HG03064 (cell line): ENCODE measurements at regions not wholly inside any gene's neighbourhood (a gene's known extent, or its start where the extent isn't known, plus 50 kb on each side); places are given as distances from the start of the nearest gene placed in this dataset.

Experiments used
- ATAC-seq: cut with Tn5 transposase; IDR thresholded peaks from one replicate; pipeline ENCODE4 v1.9.1; 2021; ENCODE audit warnings: low read depth; ENCODE audit not compliant: unreplicated experiment

GRCh38 chr10:78846071-78846470 lies 222.7 kb upstream of the ZMIZ1 start:
- ATAC-seq, result no peak

- no peak for ATAC-seq
Measured at GRCh38 chr10:78846760-78847159, 222.0 kb upstream of the ZMIZ1 start.

GRCh38 chr10:78847485-78847884 lies 221.3 kb upstream of the ZMIZ1 start:
- ATAC-seq, result no peak

- no peak for ATAC-seq
Measured at GRCh38 chr10:78849115-78849514, 219.7 kb upstream of the ZMIZ1 start.

- ATAC-seq, result no peak
Measured at GRCh38 chr10:78849731-78850130, 219.0 kb upstream of the ZMIZ1 start.

GRCh38 chr10:78850644-78851435 lies 217.9 kb upstream of the ZMIZ1 start:
- no peak for ATAC-seq

- no peak for ATAC-seq
Measured at GRCh38 chr10:78851647-78852046, 217.1 kb upstream of the ZMIZ1 start.

- no peak for ATAC-seq
Measured at GRCh38 chr10:78852466-78853240, 216.1 kb upstream of the ZMIZ1 start.

- no peak for ATAC-seq
Measured at GRCh38 chr10:78853864-78854263, 214.9 kb upstream of the ZMIZ1 start.

GRCh38 chr10:78856421-78856820 lies 212.3 kb upstream of the ZMIZ1 start:
- no peak for ATAC-seq

- no peak for ATAC-seq
Measured at GRCh38 chr10:78857193-78857592, 211.6 kb upstream of the ZMIZ1 start.

GRCh38 chr10:78859266-78859665 lies 209.5 kb upstream of the ZMIZ1 start:
- ATAC-seq, result no peak

GRCh38 chr10:78859769-78860168 lies 209.0 kb upstream of the ZMIZ1 start:
- no peak for ATAC-seq

GRCh38 chr10:78860260-78860914 lies 208.4 kb upstream of the ZMIZ1 start:
- ATAC-seq, result no peak

GRCh38 chr10:78861529-78862327 lies 207.0 kb upstream of the ZMIZ1 start:
- ATAC-seq, result no peak

GRCh38 chr10:78862328-78862640 lies 206.5 kb upstream of the ZMIZ1 start:
- ATAC-seq, result no peak

- no peak for ATAC-seq
Measured at GRCh38 chr10:78863140-78863905, 205.4 kb upstream of the ZMIZ1 start.

- ATAC-seq, result no peak
Measured at GRCh38 chr10:78863906-78864239, 204.9 kb upstream of the ZMIZ1 start.

GRCh38 chr10:78864761-78865537 lies 203.8 kb upstream of the ZMIZ1 start:
- no peak for ATAC-seq

GRCh38 chr10:78865538-78865875 lies 203.3 kb upstream of the ZMIZ1 start:
- no peak for ATAC-seq
